Bone marrow (tissue), 2 donors: ENCODE measurements at regions not wholly inside any gene's neighbourhood (a gene's known extent, or its start where the extent isn't known, plus 50 kb on each side); places are given as distances from the start of the nearest gene placed in this dataset.

Experiments
- DNase-seq, 2 donors: peaks; one replicate each; lab custom pipeline; 2025; lab: John Stamatoyannopoulos, UW

DNA sequence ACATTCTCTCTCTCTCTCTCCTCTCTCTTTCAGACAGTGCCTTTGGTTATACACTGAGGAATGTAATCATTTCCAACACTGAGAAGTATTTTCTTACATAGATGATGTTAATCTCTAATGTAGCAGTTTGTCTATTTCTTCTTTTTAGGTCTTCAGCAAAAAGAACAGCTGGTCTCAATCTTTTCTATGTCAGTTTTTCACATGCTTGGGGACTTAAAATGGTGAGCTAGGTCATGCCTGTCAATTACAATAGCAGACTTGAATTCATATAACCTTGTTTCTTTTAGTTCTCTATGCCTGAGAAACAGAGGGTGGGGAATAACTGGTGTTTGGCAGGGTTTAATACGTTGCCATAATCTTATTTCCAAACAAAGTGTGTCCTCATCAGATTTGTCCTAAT, 786.2 kb downstream of the SQOR start:
- no peak for DNase-seq

GRCh38 chr15:46441294-46442062, 806.6 kb downstream of the SQOR start:
- DNase-seq = no peak

GRCh38 chr15:46442184-46442583, 807.4 kb downstream of the SQOR start:
- no peak for DNase-seq

DNA sequence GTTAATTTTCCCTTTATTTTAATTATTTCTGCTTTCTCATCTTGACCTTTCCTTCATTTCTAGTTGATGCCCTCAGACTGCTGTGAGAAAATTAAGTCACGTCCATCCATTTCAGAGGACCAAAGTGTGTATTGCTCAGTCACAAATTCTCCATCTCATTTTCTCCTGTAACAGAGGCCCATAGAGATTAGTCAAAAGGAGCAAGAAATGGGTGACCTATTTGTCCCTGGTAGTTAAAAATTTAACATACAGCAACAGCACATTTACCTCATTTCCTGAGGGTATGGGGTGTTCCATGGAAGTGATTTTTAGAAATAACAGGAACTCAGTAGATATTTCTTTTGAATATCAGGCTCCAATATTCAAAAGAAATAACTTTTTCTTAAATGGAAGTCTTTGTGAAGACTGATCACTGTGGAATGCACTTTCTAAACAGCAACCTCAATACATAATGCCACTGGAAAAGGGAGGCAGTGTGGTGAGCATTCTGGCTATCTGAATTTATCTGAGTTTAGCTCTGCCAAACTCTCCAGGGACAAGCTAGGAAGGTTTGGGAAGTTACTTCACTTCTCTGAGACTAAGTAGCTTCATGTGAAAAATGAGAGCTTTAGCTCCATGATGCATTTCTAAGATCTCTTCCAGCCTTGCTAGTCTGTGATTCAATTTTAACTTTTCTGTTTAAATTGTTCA, 808.2 kb downstream of the SQOR start:
- no peak for DNase-seq

- no peak for DNase-seq
These were observed 815.4 kb downstream of the SQOR start for GRCh38 chr15:46450112-46450809.

DNA sequence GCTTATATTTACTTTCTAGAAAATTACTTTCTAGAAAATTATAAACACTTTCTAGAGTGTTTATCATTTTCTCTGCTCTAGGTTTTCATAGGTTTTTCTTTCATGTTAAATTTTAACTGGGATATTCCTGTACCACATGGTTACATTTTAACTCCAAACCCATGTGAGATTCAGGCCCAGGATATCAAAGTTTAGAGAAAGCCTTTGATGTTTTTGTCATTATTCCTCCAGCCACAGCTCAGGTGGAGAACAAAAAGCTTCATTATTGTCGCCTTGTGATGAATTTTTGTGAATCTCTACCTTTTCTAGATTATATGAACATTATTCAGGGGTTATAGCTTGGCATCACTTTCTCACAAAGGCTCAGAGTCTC, 816.0 kb downstream of the SQOR start:
- no peak for DNase-seq

DNA sequence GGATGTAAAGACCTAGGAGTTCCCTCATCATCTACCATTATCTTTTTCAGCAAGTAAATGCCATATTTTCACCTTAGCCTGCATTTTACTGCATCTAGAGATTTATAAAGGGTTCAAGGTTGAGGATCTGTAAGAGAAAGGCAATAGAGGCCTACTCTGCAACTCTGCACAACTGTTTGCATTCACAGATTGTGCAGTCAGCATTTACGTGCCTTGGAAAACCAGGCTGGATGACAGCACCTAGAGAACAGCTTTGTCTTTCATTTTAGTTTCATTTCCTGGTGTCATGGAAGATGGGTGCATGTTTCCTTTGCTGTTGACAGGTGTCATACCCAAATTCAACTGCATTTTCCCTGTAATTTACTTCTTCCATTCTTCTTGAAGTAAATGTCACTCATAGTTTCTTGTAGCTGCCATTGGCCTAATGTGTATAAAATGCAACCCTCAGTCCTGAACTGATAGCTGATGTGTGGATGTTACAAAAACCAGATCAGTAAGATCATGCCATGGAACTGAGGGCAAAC, 817.5 kb downstream of the SQOR start:
- no peak for DNase-seq

- DNase-seq = no peak
These were observed 821.6 kb downstream of the SQOR start for GRCh38 chr15:46456456-46456855.

DNA sequence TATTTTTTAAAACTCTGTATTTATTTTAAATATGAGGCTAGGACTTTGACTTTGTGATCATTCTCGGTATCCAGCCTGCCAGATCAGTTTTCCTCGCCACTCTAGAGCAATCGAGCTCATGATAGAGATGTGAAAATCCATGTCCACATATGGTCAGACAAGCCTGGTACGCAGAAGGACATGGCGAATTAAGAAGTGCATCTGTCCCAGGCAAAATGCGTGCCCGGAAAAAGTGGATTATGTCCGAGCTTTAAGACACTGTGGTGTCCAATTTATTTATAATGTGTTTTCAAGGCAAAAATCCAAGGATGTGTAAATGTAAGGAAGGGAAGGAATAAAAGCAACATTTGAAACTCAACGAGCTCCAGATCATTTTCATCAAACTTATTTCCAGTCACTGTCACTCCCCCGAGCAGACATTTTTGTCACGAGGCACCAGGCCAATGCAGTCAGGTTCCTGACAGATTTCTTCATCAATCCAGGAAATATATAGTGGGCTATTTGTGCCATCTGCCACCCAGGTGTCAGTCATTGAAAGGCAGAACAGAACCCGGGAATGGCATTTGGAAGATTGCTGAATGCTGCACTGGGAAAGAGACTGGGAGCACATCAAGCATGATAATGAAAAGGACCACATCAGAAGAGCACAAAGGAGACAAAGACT, 825.7 kb downstream of the SQOR start:
- DNase-seq = no peak

GRCh38 chr15:46461416-46461815, 826.6 kb downstream of the SQOR start:
- no peak for DNase-seq

- DNase-seq = no peak
These were observed 832.2 kb downstream of the SQOR start for GRCh38 chr15:46467041-46467440.

GRCh38 chr15:46471096-46471495, 836.3 kb downstream of the SQOR start:
- DNase-seq = no peak

GRCh38 chr15:46489276-46489675, 854.4 kb downstream of the SQOR start:
- DNase-seq = no peak

DNA sequence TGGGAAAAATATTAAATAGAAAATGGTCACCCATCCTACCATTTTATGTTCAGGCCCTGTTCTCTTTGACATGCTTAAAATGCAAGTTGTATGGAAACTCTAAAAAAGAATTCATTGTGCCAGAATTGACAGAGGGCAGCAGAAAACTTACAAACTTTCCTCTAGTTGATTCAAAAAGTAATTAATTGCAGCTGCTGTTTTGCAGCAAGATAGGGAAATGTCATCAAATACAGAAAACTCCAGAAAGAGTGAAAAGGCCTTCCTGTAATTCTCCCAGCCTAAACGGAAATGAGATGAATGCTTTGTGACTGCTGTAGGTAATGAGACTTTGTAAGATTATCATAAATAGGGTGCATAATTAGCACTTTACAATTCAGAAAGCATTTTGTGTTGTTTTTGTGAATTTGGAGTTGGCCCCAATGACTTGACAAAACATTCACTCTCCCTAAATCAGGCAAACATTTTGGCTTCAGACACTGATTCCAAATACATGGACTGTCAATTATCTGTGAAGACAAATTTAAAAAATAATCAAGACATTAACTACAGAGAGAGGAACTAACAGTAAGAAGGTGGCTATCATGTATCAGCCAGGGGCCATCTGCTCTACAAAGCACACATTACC, 861.8 kb downstream of the SQOR start:
- no peak for DNase-seq

DNA sequence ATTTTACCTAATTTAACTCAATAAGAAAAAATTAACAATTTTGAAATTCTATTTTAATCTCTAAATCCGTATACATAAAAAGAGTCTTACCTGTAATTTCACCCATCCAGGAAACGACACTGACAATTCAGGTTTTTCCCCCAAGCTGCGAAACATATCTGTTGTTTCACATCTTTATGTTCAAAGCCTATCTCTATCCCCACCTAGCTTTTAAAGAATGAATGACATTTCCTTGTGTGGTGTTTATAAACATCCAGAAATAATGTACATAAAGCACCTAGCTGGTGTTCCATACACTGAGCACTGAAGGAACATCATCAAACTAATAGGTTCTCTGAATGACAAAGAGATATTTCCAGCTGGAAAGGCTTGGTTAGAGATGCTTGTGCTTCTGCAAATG, 867.8 kb downstream of the SQOR start:
- no peak for DNase-seq

DNA sequence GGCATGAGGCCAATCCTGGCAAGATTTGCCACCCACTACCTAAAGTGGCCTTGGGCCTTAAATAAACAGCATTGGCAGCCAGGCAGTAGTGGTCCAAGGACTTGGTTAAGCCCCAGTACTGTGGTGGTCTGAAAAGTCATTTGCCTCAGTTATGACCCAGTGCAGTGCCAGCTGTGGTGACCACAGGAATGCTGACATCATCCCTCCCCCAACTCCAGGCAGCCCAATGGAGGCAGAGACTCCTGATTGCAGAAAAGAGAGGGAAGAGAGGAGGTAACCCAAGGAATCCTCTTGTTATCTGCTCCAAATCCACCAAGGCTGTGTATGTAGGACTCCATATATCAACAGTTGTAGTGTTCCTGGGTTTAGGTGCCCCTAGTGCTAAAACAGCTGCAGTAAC, 883.6 kb downstream of the SQOR start:
- DNase-seq = no peak

DNA sequence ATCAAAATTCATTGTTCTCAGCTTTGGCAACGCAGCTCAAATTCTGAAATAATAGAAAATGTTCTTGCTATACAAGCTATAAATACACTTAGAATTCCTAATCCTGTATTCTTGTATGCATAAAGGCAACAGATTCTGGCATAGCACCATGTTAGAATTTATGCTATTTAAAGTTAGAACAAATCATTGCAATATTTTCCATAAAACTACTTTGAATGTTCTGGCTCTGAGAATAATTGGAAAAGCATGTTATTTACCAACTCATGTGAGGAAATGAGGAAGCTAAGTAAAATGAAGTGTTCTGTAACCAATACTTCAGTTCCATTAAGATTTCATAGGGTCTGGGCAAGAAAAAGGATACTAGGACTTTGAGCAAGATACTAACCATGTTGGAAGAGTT, 888.9 kb downstream of the SQOR start:
- DNase-seq = no peak

- no peak for DNase-seq
These were observed 891.3 kb downstream of the SQOR start for GRCh38 chr15:46525984-46526725.

DNA sequence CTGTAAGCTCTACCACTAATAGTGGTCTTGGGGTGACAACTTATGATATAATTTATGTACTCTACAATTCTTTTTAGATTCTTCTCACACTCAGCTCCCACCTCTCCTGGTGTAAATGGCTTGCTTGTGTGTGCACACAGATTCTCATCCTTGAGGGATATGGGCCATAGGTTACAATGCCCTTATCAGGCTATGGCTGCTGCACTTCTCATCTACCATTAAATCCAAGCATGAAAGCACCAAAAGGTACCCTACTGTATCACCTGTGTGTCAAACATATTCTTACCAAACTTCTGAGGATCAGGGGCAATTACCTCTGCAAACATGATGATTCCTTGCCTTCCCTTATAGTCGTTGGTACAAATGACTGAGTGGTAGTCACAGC, 891.9 kb downstream of the SQOR start:
- DNase-seq = no peak

DNA sequence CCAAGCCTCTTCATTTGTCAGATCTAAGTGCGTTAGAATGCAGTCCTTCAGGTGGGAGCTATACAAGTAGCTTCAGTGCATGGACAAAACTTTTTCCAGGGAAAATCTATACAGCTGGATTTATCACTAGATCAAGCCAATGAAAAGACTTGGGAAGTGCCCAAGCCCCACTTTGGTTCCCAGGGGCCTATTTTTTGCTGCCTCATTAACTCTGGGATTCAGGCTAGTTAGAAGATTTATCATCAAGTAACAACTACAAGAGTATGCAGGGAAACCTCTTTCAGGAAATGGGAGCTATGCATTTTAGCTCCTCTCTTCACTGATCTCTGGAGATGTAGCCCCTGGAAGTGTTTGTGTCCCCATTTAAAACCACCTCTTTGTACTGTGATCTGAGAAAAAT, 908.8 kb downstream of the SQOR start:
- DNase-seq = no peak

DNA sequence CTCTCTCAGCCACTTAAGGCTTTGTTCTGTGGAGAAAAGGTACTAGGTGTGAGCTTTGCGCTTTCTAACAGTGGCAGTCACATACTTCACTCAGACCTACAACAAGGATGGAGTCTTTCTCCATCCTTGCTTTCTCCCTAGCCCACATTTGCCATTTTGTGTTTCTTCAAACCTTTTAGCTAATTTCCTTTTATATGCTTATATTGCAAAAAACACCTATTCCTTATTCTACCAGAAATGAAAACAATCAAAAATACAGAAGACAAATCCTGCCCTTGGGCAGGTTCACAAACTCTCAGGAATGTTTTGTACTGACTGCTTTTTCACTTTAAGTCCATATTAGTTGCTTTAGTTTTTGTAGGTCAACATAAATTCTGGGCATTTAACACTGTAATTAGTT, 914.2 kb downstream of the SQOR start:
- no peak for DNase-seq
